Mononuclear cell (primary cell): ENCODE measurements at regions not wholly inside any gene's neighbourhood (a gene's known extent, or its start where the extent isn't known, plus 50 kb on each side); places are given as distances from the start of the nearest gene placed in this dataset.
"Not testable (repeated sequence)": the region's sequence is repeated elsewhere in the genome, so short reads cannot be mapped to it uniquely, and the experiment has no call there.

Source experiments
- H3K27me3 ChIP-seq: 2 replicates; pipeline ENCODE4 v1.6.0; 2011; ENCODE audit warnings: low read length, control low read depth; ENCODE audit not compliant: insufficient read depth
- H3K4me1 ChIP-seq: 2 replicates; pipeline ENCODE4 v1.5.1; 2011; ENCODE audit warnings: mild to moderate bottlenecking, low read length, control low read depth; ENCODE audit not compliant: insufficient read depth
- H3K4me3 ChIP-seq: 2 replicates; pipeline ENCODE4 v1.5.1; 2011; ENCODE audit warnings: mild to moderate bottlenecking, low read length, moderate library complexity
- H3K9me3 ChIP-seq: 2 replicates; pipeline ENCODE4 v1.5.1; 2011; ENCODE audit warnings: low read depth, mild to moderate bottlenecking, control low read depth, low read length

GRCh38 chr12:61574339-61574738 lies 685.9 kb upstream of the USP15 start:
- no peak overlapping the region for H3K4me3 ChIP-seq

GRCh38 chr12:61584943-61585342 lies 675.3 kb upstream of the USP15 start:
- Histone ChIP-seq H3K4me3 (no peak overlapping the region), H3K4me1 (no peaks in the 10 kb centered on the region), H3K27me3 (no peaks in the 10 kb centered on the region), H3K9me3 (no peaks in the 10 kb centered on the region)

More at GRCh38 chr12:61574339-61574738, 685.9 kb upstream of the USP15 start:
- no peaks in the 10 kb centered on the region for H3K27me3 ChIP-seq
- H3K9me3 ChIP-seq = no peaks in the 10 kb centered on the region
- H3K4me1 ChIP-seq = no peaks in the 10 kb centered on the region

DNA sequence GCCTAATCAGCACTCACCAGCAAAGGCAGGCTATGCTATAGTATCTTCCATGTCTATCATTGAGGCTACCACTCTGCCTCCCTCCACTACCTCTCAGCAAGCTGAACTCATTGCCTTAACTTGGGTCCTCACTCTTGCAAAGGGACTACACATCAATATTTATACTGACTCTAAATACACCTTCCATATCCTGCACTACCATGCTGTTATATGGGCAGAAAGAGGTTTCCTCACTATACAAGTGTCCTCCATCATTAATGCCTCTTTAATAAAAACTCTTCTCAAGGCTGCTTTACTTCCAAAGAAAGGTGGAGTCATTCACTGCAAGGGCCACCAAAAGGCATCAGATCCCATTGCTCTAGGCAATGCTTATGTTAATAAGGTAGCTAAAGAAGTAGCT lies 669.3 kb upstream of the USP15 start:
- H3K4me1 ChIP-seq, H3K9me3 ChIP-seq, H3K27me3 ChIP-seq, H3K4me3 ChIP-seq: not testable (repeated sequence)

- H3K4me1 ChIP-seq = no peaks in the 10 kb centered on the region
- no peaks in the 10 kb centered on the region for H3K27me3 ChIP-seq
- H3K4me3 ChIP-seq = no peak overlapping the region
- peaks cover 11% of the 10 kb centered on the region for H3K9me3 ChIP-seq
Observed at GRCh38 chr12:61610143-61610542, 650.1 kb upstream of the USP15 start.

- Histone ChIP-seq H3K4me1 (no peaks in the 10 kb centered on the region), H3K9me3 (no peaks in the 10 kb centered on the region), H3K27me3 (no peaks in the 10 kb centered on the region), H3K4me3 (no peak overlapping the region)
Observed at GRCh38 chr12:61629702-61630101, 630.5 kb upstream of the USP15 start.

GRCh38 chr12:61646639-61647038 lies 613.6 kb upstream of the USP15 start:
- no peak overlapping the region for H3K4me3 ChIP-seq
- H3K4me1 ChIP-seq = no peaks in the 10 kb centered on the region
- H3K9me3 ChIP-seq = no peaks in the 10 kb centered on the region
- H3K27me3 ChIP-seq = no peaks in the 10 kb centered on the region

DNA sequence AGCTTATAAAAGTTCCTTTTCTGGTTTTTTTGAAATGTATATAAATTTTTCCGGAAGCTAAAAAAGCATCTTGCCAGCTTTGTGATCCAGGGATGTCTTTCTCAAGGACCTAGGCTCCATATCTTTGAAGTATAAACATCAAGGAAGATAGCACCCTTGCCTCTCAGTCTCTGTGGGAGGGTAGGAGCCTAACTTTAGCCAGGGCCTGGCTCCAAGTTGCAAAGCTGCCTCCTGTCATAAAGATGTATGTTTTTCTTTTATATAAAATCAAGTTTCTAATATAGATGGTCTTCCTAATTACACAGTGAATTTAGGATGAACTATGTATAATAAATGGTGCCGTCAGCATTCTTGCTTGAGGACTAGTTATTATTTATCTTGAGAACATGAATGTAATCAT lies 612.6 kb upstream of the USP15 start:
- H3K4me3 ChIP-seq = no peak overlapping the region
- H3K27me3 ChIP-seq = no peaks in the 10 kb centered on the region
- no peaks in the 10 kb centered on the region for H3K4me1 ChIP-seq
- H3K9me3 ChIP-seq = no peaks in the 10 kb centered on the region

DNA sequence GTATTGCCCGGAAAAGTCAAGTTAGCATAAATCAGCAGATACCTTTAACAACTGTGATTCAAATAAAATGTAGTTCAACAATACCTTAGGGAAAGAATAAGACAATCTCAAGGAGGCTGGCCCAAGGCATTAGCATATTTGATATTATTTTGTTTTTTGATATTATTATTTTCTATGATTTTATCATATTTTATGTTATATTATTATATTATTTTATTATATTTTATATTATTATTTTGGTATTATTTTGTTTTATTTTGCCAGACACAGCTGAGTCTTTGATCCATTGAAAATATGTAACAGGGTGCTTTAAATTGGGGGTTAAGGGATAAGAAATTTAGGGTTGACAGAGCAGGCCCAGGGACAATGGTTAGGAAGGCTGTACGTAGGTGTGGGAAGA lies 607.9 kb upstream of the USP15 start:
- Histone ChIP-seq H3K9me3 (no peaks in the 10 kb centered on the region), H3K4me1 (no peaks in the 10 kb centered on the region), H3K4me3 (no peak overlapping the region), H3K27me3 (no peaks in the 10 kb centered on the region)

DNA sequence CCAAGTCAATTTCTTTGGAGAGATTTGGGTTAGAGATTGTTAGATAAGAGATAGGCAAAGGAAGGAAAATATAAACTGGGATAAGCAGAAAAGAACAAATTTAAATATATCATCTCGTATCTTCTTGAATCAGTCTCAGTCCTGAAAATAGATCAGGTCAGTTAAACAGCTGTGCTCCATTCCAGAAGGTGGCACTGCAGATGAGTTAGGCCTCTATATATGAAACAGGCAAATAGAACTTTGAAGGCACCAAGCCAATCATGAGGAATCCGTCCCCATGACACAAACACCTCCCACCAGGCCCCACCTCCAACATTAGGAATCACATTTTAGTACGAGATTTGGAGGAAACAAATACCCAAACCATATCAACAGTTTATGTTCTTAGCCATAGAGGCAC lies 605.5 kb upstream of the USP15 start:
- H3K4me1 ChIP-seq = no peaks in the 10 kb centered on the region
- H3K27me3 ChIP-seq = no peaks in the 10 kb centered on the region
- no peaks in the 10 kb centered on the region for H3K9me3 ChIP-seq
- H3K4me3 ChIP-seq = no peak overlapping the region

DNA sequence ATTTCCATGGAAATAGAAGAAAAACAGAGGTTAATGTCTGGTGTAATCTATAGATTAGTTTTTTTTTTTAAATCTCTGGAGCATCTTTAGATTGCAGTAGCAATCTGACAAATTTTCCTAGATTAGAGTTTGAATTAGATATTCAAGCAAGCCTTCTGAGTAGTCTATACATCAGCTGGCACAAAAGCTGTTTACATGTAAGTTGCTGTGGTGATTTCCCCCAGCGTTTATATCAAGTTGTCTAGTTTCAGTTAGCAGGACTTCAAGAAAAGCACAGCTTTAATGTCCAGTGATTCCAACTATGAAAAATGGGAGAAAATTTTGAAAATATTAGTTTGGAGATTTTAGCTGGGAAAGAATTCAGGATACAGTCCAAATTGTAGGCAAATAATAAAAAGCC lies 605.0 kb upstream of the USP15 start:
- Histone ChIP-seq H3K27me3 (no peaks in the 10 kb centered on the region), H3K9me3 (no peaks in the 10 kb centered on the region), H3K4me3 (no peak overlapping the region), H3K4me1 (no peaks in the 10 kb centered on the region)

GRCh38 chr12:61667676-61668075 lies 592.5 kb upstream of the USP15 start:
- Histone ChIP-seq H3K9me3 (peaks cover 4% of the 10 kb centered on the region), H3K27me3 (no peaks in the 10 kb centered on the region), H3K4me3 (no peak overlapping the region), H3K4me1 (no peaks in the 10 kb centered on the region)

- Histone ChIP-seq H3K4me1 (no peaks in the 10 kb centered on the region), H3K9me3 (no peaks in the 10 kb centered on the region), H3K27me3 (no peaks in the 10 kb centered on the region), H3K4me3 (no peak overlapping the region)
Observed at GRCh38 chr12:61676520-61676919, 583.7 kb upstream of the USP15 start.

DNA sequence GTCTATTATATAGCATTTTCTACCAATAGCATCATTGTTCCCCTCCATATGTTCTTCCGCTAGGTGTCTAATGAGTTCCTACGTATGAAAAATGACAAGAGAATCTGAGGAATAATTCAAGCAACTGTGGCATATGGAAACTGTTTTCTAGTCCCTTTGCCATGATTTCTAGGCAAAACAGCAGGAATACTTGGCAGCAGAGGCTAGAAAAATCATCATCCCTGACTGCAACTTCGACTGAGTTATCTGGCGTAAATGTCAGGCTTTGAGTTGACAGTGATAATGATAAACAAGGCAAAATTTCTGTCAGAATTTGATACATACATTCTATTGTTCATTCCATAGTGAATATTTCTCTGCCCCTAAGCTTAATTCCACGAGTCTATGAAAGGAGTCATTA lies 572.8 kb upstream of the USP15 start:
- Histone ChIP-seq H3K9me3 (no peaks in the 10 kb centered on the region), H3K27me3 (no peaks in the 10 kb centered on the region), H3K4me1 (no peaks in the 10 kb centered on the region), H3K4me3 (no peak overlapping the region)

DNA sequence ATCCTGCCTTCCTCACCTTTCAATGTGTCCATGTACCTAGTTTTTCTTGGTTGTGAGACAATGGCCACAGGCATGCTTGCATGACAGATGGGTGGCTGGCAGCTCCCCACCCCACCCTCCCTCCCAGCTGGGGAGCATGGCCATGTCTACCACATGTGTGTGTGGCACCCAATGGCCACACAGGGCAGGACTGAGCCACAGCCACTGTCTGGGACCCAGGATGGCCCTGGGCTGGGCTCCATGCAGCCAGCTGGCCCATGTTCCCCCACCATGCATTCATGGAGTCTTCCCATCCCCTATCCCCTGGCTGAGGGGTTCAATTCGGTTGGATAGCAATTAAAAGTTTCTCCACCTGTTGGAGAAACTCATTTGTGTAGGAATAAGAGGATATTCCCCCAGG lies 566.0 kb upstream of the USP15 start:
- Histone ChIP-seq H3K4me1 (no peaks in the 10 kb centered on the region), H3K27me3 (no peaks in the 10 kb centered on the region), H3K9me3 (peaks cover 4% of the 10 kb centered on the region), H3K4me3 (no peak overlapping the region)

GRCh38 chr12:61701471-61701870 lies 558.7 kb upstream of the USP15 start:
- H3K4me1 ChIP-seq = no peaks in the 10 kb centered on the region
- no peaks in the 10 kb centered on the region for H3K9me3 ChIP-seq
- no peaks in the 10 kb centered on the region for H3K27me3 ChIP-seq
- H3K4me3 ChIP-seq = no peak overlapping the region

DNA sequence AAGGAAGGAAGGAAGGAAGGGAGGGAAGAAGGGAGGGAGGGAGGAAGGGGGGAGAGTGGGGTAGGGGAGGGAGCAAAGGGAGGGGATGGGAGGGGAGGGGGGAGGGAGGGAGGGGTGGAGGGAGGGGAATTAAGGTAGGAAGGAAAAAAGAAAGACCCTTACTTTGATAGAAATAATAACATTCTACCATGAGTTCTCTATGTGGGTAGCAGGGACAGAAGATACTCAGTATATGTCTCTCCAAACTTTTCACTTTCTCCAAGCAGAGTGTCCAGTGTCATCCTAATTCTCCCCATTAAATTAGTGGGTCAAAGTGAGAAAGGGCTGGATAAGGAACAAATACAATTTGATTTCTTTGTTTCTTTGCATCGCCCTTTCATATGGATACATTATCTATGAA lies 553.4 kb upstream of the USP15 start:
- Histone ChIP-seq H3K27me3 (no peaks in the 10 kb centered on the region), H3K9me3 (no peaks in the 10 kb centered on the region), H3K4me3 (no peak overlapping the region), H3K4me1 (no peaks in the 10 kb centered on the region)

- Histone ChIP-seq H3K27me3 (no peaks in the 10 kb centered on the region), H3K9me3 (no peaks in the 10 kb centered on the region), H3K4me3 (no peak overlapping the region), H3K4me1 (no peaks in the 10 kb centered on the region)
Observed at GRCh38 chr12:61713121-61713520, 547.1 kb upstream of the USP15 start.
